HG03460 (cell line): ENCODE measurements at regions not wholly inside any gene's neighbourhood (a gene's known extent, or its start where the extent isn't known, plus 50 kb on each side); places are given as distances from the start of the nearest gene placed in this dataset.
A peak's percentile ranks its signal among the peaks of the same experiment; 100 is the strongest.

Experiments
- ATAC-seq: cut with Tn5 transposase; IDR thresholded peaks from one replicate; pipeline ENCODE4 v1.9.1; 2021; ENCODE audit not compliant: unreplicated experiment

- ATAC-seq = no peak
These were observed 673.0 kb downstream of the AACS start for GRCh38 chr12:125738211-125738610.

GRCh38 chr12:125742413-125742812 lies 677.2 kb downstream of the AACS start:
- ATAC-seq = no peak

- ATAC-seq = no peak
These were observed 679.0 kb downstream of the AACS start for GRCh38 chr12:125744201-125744600.

GRCh38 chr12:125755512-125755911 lies 690.3 kb downstream of the AACS start:
- ATAC-seq = no peak

- ATAC-seq = no peak
These were observed 700.9 kb downstream of the AACS start for GRCh38 chr12:125766091-125766490.

- no peak for ATAC-seq
These were observed 707.2 kb downstream of the AACS start for GRCh38 chr12:125772403-125772802.

GRCh38 chr12:125773033-125773640 lies 707.9 kb downstream of the AACS start:
- peak; percentile 54 for ATAC-seq

GRCh38 chr12:125775507-125775906 lies 710.3 kb downstream of the AACS start:
- no peak for ATAC-seq

GRCh38 chr12:125776212-125776611 lies 711.0 kb downstream of the AACS start:
- no peak for ATAC-seq

GRCh38 chr12:125786143-125786542 lies 720.9 kb downstream of the AACS start:
- no peak for ATAC-seq

- ATAC-seq = no peak
These were observed 729.2 kb downstream of the AACS start for GRCh38 chr12:125794401-125794800.

GRCh38 chr12:125797421-125798175 lies 732.4 kb downstream of the AACS start:
- no peak for ATAC-seq

GRCh38 chr12:125804660-125805059 lies 739.4 kb downstream of the AACS start:
- ATAC-seq = no peak

- ATAC-seq = no peak
These were observed 759.0 kb downstream of the AACS start for GRCh38 chr12:125824276-125824675.

- ATAC-seq = no peak
These were observed 770.6 kb downstream of the AACS start for GRCh38 chr12:125835852-125836251.

- ATAC-seq = no peak
These were observed 771.4 kb downstream of the AACS start for GRCh38 chr12:125836647-125837046.

- no peak for ATAC-seq
These were observed 776.1 kb downstream of the AACS start for GRCh38 chr12:125841332-125841731.

GRCh38 chr12:125852116-125852515 lies 786.9 kb downstream of the AACS start:
- ATAC-seq = no peak

- ATAC-seq = no peak
These were observed 787.4 kb downstream of the AACS start for GRCh38 chr12:125852679-125853078.

GRCh38 chr12:125853670-125854069 lies 788.4 kb downstream of the AACS start:
- no peak for ATAC-seq

GRCh38 chr12:125856366-125856765 lies 791.1 kb downstream of the AACS start:
- ATAC-seq = no peak

- ATAC-seq = no peak
These were observed 791.7 kb downstream of the AACS start for GRCh38 chr12:125856896-125857295.
